NCI-H2196 (cell line): ENCODE measurements at regions not wholly inside any gene's neighbourhood (a gene's known extent, or its start where the extent isn't known, plus 50 kb on each side); places are given as distances from the start of the nearest gene placed in this dataset.
"Not testable (repeated sequence)": the region's sequence is repeated elsewhere in the genome, so short reads cannot be mapped to it uniquely, and the experiment has no call there.

Source experiments
- DNase-seq: peaks from one replicate; lab custom pipeline; 2025; ENCODE audit not compliant: unreplicated experiment; lab: John Stamatoyannopoulos, UW

DNA sequence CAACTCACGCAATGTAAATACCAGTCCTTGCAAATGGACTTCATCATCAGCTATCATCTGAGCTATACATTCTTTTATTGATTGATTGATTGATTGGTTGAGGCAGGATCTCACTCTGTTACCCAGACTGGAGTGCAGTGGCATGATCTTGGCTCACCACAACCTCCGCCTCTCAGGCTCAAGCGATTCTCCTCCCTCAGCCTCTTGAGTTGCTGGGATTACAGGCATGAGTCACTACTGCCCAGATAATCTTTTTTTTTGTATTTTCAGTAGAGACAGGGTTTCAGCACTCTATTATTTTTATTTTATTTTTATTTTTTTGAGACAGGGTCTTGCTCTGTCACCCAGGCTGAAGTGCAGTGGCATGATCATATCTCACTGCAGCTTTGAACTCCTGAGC, 369.5 kb downstream of the MAT2B start:
- DNase-seq, result not testable (repeated sequence)

DNA sequence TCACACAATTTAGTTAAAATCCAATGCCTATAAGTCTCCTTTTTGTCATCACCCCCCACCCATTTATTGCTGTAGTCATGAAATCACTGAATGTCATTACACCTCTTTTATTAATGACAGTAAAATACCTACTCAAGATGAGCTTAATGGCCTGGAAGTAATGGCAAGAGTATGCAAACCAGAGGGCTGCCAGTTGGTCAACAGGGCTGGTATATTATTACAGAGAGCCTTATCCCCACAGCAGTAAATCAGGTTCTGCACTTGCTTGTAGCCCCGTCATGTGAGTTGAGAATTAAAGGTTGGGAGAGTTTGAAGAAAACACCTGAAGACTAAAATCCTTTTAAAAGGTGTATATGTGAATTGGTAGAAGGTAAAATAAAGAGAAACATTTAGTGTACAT, 372.4 kb downstream of the MAT2B start:
- DNase-seq, result no peak

GRCh38 chr5:163878490-163878889, 373.1 kb downstream of the MAT2B start:
- no peak for DNase-seq

DNA sequence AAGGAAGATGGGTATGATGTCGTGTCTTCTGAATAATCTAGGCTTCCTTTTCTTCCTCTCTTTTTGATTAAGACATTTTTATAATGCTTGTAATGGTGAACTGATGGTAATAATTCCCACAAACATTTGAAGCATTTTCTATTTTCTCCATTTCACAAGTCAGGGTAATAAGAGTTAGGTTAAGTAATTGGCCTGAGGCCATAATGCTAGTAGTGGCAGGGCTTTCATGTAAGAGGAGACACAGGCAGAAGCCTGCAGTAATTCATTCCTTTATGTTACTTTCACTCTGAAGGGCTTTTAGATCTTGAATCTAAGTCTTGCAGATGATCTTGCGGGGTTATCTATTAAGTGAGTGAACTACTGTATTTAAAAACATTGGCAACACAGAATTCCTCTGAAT, 374.9 kb downstream of the MAT2B start:
- no peak for DNase-seq

GRCh38 chr5:163885117-163885516, 379.7 kb downstream of the MAT2B start:
- no peak for DNase-seq

GRCh38 chr5:163887854-163888253, 382.4 kb downstream of the MAT2B start:
- no peak for DNase-seq

DNA sequence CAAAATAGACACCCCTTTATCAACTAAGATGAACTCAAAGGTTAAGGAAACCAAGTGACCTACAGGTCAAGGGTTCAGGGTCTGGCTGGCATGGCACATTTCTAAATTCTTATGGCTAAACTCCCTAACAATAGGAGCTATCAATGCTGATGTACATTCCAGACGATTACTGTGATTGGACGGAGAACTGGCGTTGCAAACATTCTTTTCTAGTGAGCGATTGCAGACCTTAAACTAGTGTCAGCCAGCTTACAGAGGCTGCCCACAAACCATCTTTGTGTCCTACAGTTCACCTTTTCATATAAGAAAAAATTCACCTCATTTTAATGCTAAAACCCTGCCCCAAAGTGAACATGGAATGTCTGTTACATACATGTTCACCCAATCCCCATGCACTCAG, 382.9 kb downstream of the MAT2B start:
- DNase-seq, result no peak

DNA sequence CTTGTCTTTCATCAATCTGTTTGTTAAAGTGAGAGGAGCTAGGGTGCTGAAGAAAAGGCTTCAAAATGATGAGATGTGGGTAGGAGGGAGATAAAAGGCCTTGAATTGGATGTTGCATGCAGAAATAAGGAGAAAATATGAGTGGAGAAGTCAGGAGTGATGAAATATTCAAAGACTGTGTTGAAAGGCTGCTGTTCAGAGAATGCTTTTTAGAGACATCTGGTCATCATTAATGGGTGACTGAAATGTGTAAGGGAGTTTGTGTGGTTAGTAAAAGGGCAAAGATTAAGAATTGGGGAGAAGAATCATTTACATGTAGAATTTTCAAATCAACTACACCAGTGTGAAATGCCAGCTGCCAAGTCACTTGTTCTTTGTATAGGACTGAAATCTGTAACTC, 383.9 kb downstream of the MAT2B start:
- no peak for DNase-seq

DNA sequence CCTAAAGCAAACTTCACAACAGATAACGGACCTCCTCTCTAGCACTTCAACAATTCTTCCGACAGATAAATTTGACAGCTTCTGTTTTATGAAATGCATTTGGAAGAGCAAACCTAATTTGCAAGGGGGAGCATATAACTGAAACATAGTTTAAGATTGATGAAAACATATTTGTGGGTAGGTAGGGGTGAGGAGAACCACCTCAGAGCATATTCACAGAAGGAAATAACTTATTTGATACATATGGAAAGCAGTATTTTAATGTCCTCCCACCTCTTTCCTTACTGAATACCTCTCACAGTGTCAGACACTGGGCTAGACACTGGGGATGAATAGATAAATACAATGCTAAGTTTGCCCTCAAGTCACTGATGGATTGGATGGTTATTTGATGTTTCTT, 384.8 kb downstream of the MAT2B start:
- DNase-seq, result no peak

GRCh38 chr5:163893281-163893680, 387.9 kb downstream of the MAT2B start:
- DNase-seq, result no peak

- no peak for DNase-seq
Measured at GRCh38 chr5:163894645-163895044, 389.2 kb downstream of the MAT2B start.

GRCh38 chr5:163898873-163899272, 393.5 kb downstream of the MAT2B start:
- no peak for DNase-seq

- not testable (repeated sequence) for DNase-seq
Measured at GRCh38 chr5:163907783-163908182, 402.4 kb downstream of the MAT2B start.

DNA sequence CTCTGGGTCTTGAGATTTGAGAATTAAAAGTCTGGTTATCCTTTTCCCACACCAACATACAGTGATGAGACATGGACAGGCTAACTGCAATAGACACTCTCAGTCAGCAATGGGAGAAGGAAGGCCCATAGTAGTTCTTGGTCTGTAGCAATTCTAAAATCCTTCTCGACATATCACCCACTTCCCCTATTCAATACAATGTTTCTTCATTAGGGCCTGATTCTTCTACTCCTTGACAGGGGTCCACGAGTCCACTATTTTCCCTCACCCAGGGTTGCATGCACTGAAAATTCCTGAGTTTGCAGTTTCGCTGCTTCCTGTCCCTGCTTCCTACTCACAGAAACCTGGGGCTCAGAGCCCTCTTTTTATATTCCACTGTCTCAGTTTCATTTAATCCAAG, 402.8 kb downstream of the MAT2B start:
- DNase-seq, result no peak

DNA sequence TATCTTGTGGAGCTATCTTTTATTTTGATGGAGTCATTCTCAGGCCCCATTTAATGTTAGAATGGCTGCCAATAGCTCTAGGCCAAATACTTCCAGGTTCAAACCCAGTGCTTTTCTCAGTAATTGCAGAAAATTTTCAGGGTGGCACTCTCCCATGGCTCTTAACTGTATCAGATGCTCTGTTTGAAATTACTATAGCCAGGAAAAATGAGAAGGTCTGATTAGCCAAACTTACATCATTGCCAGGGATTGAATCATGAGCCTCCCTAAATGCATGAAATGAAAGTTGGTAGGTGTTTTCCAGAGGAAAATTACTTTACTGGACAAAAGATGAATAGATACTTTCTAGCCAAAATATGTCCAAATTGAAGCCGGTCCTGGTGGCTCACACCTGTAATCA, 404.8 kb downstream of the MAT2B start:
- DNase-seq, result no peak

GRCh38 chr5:163912046-163912445, 406.6 kb downstream of the MAT2B start:
- DNase-seq, result no peak

GRCh38 chr5:163913548-163913947, 408.1 kb downstream of the MAT2B start:
- no peak for DNase-seq

GRCh38 chr5:163914910-163915309, 409.5 kb downstream of the MAT2B start:
- no peak for DNase-seq

GRCh38 chr5:163915481-163915961, 410.1 kb downstream of the MAT2B start:
- DNase-seq, result no peak

GRCh38 chr5:163916376-163916775, 411.0 kb downstream of the MAT2B start:
- DNase-seq, result no peak

DNA sequence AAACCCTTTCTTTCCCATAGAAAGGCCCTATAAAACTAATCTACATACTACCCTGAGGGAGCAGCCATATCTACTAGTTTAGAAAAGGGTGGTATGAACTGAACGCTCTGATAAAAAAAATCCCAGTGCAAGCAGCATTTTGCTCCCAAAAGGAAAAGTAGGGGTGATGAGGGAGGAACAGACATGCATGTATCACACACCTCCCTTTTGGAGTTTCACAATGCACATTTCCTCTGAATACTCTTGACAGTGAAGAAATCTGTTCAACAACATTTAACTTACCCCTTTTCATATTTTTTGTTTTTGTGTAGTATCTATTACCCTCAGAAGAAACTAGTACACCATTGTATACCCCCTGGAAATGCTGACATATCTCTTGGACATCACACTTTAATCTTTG, 411.4 kb downstream of the MAT2B start:
- no peak for DNase-seq

DNA sequence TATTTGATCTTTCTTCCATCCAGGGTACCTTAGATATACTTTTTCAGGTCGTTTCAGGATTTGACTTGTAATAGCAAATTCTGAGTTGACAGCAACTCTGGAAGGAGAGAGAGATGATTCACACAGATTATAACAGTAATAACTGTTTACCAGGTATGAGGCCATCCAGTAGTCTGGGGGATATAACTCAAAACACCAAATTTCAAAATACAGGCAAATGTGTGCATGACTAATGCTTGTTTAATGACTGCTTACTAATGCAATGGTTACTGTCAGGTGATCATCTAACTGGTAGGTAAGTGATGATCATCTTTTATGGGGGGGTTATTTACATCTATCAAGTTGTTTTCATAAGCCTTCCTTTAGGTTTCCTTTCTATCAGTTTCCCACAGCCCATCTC, 412.3 kb downstream of the MAT2B start:
- DNase-seq, result no peak

DNA sequence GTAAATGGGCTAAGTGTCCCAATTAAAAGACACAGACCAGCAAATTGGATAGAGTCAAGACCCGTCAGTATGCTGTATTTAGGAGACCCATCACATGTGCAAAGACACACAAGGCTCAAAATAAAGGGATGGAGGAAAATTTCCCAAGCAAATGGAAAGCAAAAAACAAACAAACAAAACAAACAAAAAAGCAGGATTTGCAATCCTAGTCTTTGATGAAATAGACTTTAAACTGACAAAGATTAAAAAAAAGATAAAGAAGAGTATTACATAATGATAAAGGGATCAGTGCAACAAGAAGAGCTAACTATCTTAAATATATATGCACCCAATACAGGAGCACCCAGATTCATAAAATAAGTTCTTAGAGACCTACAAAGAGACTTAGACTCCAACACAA, 429.6 kb downstream of the MAT2B start:
- not testable (repeated sequence) for DNase-seq

DNA sequence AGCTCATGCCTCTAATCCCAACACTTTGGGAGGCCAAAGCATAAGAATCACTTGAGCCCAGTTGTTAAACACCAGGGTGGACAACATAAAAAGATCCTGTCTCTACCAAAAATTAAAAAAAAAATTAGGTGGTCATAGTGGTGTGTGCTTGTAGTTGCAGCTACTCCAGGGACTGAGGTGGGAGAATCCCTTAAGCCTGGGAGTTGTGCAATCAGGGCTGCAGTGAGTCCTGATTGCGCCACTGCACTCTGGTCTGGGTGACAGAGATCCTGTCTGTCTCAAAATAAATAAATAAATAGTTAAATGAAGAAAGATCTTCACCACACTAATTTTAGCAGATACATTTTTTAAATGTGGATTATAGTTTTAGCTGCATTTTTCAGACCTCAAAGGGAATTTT, 433.2 kb downstream of the MAT2B start:
- DNase-seq, result no peak
